GM18909 (cell line): ENCODE measurements at regions not wholly inside any gene's neighbourhood (a gene's known extent, or its start where the extent isn't known, plus 50 kb on each side); places are given as distances from the start of the nearest gene placed in this dataset.
"Not testable (repeated sequence)": the region's sequence is repeated elsewhere in the genome, so short reads cannot be mapped to it uniquely, and the experiment has no call there.

Experiments
- ATAC-seq: cut with Tn5 transposase; IDR thresholded peaks from one replicate; pipeline ENCODE4 v1.9.1; 2021; ENCODE audit warnings: mild to moderate bottlenecking; ENCODE audit not compliant: unreplicated experiment, poor library complexity

GRCh38 chr19:30255791-30256495 lies 116.2 kb upstream of the ZNF536 start:
- ATAC-seq, result no peak

GRCh38 chr19:30256496-30256850 lies 115.7 kb upstream of the ZNF536 start:
- ATAC-seq, result no peak

DNA sequence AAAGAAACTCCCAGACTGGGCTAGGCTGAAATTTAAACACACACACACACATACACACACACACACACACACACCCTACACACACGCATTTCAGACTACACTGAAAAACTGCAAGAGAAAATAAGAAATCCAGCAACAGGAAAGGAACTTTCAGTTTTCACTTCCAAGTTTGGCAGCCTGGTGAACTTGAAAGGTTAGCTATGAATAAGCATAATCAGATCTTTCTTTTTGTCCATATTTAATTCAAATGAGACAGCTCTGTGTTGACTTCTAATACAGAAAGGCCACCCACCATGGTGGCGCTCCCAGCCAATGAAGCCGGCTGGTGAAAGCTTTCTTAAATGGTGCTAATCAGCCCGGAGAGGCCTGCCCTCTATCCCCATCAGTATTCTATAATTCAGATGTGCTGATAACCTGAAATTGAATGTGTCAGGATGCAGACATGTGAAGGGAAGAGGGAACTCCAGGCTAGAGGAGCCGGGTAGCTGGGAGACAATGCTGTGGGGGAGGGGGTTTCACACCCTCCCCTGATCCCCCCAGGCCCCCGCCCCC lies 108.3 kb upstream of the ZNF536 start:
- ATAC-seq, result no peak

GRCh38 chr19:30265918-30266317 lies 106.3 kb upstream of the ZNF536 start:
- ATAC-seq, result not testable (repeated sequence)

GRCh38 chr19:30266687-30267086 lies 105.5 kb upstream of the ZNF536 start:
- no peak for ATAC-seq

DNA sequence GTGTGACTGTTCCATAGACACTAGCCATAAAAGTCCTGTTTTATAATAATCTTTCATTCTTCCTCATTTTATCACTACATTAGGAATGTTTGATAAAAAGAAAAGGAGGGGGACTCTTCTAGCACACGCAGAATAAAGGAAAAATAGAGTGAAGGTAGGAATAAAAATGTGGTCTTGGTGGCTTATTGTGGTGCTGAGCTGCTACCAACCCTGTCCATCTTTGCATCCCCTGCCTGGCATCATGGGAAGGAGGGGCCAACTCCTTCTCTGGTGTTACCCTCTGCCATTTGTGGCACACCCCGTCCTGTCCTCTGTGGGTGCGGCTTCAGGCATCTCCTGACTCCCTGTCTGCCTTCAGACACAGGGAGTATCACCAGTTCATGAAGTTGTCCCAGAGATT lies 104.9 kb upstream of the ZNF536 start:
- no peak for ATAC-seq

- no peak for ATAC-seq
Measured at GRCh38 chr19:30268601-30269000, 103.6 kb upstream of the ZNF536 start.

- ATAC-seq, result no peak
Measured at GRCh38 chr19:30269638-30270037, 102.5 kb upstream of the ZNF536 start.

DNA sequence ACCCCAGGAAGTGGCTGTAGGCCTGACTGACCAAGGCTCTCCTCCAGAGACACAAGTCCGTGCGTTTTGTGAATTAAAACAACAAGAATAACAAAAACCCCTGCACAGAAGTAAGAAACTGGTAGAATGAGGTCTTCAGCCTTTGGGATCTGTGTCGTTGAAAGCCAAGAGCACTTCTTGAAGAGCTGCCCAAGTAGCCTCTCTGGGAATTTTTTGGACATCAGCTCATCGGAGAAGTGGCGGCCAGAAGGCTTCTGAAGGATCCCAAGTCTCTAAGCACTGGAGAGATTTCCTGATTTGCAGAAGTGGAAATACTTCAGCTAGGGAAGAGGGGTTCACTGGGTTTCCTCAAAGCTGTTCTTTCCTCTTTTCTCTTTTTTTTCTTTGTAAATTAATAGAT lies 100.4 kb upstream of the ZNF536 start:
- no peak for ATAC-seq

DNA sequence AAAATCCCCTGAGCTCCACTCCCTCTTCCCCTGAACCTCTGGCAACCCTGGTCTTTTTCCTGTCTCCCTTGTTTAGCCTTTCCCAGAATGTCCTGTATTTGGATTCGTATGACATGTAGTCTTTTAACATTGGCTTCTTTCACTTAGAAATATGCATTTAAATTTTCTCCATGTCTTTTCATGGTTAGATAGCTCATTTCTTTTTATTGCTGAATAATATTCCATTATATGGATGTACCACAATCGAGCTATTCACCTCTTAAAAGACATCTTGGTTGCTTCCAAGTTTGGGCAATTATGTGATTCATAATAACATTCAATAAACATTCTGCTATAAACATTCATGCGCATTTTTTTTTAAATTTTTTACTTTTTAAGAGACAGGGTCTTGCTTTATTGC lies 99.6 kb upstream of the ZNF536 start:
- no peak for ATAC-seq

GRCh38 chr19:30273184-30273583 lies 99.0 kb upstream of the ZNF536 start:
- ATAC-seq, result no peak

GRCh38 chr19:30274987-30275386 lies 97.2 kb upstream of the ZNF536 start:
- ATAC-seq, result no peak

DNA sequence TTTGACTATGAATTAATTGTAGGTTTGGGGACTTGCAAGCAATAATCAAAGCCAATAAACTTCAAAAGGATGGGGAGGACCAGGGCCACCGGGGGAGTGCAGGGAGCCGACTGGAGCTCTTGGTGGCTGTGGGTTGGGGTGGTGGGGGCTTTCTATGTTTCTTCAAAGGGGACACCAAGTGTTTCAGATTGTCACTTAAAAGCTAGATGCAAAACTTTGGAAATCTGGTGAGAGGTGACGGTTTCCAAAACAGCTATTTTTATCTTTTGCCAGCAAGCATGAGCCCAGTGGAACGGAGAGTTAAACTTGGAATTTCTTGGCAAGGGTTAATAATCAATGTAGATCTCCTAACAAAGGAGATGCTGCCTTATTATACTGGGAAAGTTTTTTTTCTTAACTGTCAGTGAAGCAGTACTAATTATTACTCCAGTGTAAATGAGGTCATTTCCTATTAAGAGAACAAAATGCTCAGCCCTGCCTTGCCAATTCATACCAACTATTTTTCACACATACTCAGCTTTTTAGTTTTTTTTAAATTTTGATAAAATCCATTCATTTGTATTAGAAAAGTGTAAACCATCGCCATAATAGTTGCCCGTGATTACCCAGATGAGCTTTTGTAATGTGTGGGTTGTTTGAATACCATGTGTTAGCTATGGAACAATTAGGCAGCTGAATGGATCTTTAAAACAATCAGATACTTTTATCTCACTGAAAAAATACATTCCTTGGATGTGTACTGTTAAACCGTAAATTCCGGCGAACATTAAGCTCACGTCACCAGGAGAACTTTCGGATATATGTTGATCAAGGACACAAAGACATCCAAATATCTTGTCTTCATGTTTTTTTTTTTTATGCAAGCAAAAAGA lies 95.9 kb upstream of the ZNF536 start:
- ATAC-seq, result no peak

DNA sequence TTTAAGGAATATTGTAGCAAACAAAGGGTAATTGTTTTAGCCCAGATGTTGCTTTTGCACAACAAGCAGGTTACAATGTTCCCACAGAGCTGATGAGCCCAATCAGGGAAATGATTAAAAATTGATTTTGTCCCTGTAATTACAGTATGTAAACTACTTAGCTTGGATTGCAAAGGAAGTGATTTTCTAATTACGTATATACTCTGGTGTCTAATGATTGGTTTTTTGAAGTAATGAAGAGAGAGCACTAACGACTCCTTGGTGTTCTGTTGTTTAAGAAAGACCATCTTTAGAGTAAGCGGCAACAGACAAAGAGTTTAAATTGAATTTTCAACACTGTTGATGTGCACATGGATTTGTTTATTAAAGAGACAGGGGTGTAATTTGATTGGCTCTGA lies 95.3 kb upstream of the ZNF536 start:
- ATAC-seq, result no peak

GRCh38 chr19:30277941-30278881 lies 94.0 kb upstream of the ZNF536 start:
- no peak for ATAC-seq

DNA sequence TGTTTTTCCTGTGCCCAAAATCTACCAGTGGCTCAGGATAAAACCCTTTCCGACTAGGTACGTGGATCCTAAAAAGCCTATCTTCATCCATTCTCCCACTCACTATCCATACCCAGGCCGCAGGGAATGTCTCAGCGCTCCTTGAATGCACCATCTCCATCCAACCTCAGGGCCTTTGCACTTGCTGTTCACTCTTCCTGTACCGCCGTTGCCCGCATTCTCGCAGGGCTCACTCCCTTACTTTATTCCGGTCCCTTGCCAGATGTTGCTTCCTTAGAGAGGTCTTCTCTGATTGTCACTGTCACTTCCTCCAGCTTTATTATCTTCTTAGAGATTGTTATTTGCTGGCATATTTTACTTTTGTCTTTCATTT lies 93.3 kb upstream of the ZNF536 start:
- ATAC-seq, result no peak

DNA sequence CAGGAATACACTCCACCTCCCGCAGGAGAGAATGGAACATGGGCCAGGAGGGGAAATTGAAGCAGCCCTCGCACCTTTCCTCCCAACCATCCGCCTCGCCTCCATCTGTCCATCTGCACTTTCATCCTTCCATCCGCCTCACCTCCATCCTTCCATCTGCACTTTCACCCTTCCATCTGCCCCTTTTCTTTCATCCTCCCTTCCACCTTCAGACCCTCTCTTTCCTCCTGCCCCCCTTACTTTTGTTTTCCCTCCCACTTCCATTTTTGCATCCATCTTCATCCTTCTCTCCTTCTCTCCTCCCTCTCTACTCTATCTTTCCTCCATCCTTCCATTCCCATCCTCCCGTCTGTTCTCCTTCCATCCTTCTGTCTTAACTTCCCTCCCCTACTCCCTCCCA lies 92.2 kb upstream of the ZNF536 start:
- ATAC-seq, result no peak

DNA sequence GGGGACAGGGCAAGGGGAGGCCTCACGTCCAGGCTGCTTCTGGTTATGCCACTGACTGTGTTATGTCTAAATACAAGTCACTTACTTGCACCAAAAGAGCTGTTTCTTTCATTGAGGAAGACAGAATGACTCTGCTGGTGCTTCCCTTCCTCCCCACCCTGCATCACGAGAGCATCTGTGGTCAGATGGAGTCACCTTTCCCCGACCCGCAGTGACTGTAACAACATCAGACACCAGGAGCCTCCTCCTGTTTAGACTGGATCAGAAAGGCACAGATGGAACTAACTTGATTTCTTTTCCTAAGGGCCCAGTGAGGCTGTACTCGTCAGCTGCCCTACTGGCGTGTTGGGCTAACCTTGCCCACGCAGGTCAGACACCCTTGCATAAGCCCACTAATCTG lies 90.3 kb upstream of the ZNF536 start:
- no peak for ATAC-seq

DNA sequence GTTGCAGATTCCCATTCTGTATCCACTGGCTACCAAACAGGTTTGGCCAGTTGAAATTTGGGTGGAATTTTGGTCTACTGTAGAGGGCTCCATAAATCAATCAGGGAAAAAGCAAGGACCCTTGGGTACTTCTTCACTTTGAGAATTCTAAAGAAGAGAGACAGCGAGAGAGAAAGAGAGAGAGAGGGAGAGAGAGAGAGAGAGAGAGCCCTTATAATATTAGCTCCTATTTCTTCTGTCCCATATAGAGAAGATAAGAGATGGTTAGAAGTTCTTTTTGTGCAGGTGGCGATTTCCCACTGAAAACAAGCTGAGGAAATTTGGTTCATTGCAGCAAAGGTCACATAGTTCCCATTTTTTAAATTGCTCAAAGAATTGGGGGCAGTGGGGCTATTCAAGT lies 88.6 kb upstream of the ZNF536 start:
- ATAC-seq, result no peak

GRCh38 chr19:30284209-30284608 lies 88.0 kb upstream of the ZNF536 start:
- no peak for ATAC-seq

DNA sequence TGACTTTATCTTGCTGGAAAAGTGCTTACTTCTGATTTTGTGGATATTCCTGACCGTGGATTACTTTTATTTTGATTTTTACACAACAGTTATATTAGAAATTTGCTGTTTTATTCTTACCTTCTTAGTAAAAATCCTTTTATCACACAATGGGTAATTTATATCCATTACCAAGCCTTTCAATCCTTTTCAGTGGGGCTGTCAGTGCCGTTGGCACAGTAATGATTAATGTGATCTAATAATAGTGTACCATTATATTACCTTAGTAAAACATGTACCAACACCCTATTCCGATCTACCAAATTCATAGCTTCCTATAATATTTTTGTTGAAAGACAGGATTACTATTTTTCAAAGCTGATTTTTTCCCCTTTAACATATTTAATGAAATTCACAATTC lies 87.3 kb upstream of the ZNF536 start:
- no peak for ATAC-seq
